Ectodermal cell (in vitro differentiated cells): ENCODE measurements at regions not wholly inside any gene's neighbourhood (a gene's known extent, or its start where the extent isn't known, plus 50 kb on each side); places are given as distances from the start of the nearest gene placed in this dataset.
"Not testable (repeated sequence)": the region's sequence is repeated elsewhere in the genome, so short reads cannot be mapped to it uniquely, and the experiment has no call there.

Source experiments
- H3K27ac ChIP-seq: 2 replicates; pipeline ENCODE4 v1.7.0; 2013; ENCODE audit warnings: mild to moderate bottlenecking, low read depth, low read length; ENCODE audit not compliant: insufficient read depth, poor library complexity, severe bottlenecking
- H3K27me3 ChIP-seq: 2 replicates; pipeline ENCODE4 v1.7.0; 2013; ENCODE audit warnings: mild to moderate bottlenecking, low read length; ENCODE audit not compliant: insufficient read depth, control insufficient read depth, poor library complexity, severe bottlenecking
- H3K36me3 ChIP-seq: one replicate; pipeline ENCODE4 v1.7.0; 2013; ENCODE audit warnings: low read length; ENCODE audit not compliant: control insufficient read depth, insufficient read depth
- H3K4me1 ChIP-seq: one replicate; pipeline ENCODE4 v1.7.0; 2013; ENCODE audit warnings: low read length; ENCODE audit not compliant: control insufficient read depth, insufficient read depth
- H3K4me3 ChIP-seq: 2 replicates; pipeline ENCODE4 v1.7.0; 2013; ENCODE audit warnings: low read depth, low read length, control low read depth; ENCODE audit not compliant: insufficient read depth
- H3K9me3 ChIP-seq: 2 replicates; pipeline ENCODE4 v1.7.0; 2013; ENCODE audit warnings: mild to moderate bottlenecking, low read length, moderate library complexity; ENCODE audit not compliant: control insufficient read depth
- WGBS, 2 experiments: methylation state at CpG; one replicate each; pipeline ENCODE4 v1.1.7; 2013; ENCODE audit warnings: missing lambda C conversion rate in 2 of 2; 5-methylcytosine and 5-hydroxymethylcytosine counted together

- no peaks in the 10 kb centered on the region for H3K36me3 ChIP-seq
- 96 to 98% methylated on average over 1 of the region's 1 CpG for whole genome bisulfite sequencing, 2 experiments
- no peak overlapping the region for H3K4me3 ChIP-seq
- no peaks in the 10 kb centered on the region for H3K4me1 ChIP-seq
- no peaks in the 10 kb centered on the region for H3K27me3 ChIP-seq
- H3K9me3 ChIP-seq = no peaks in the 10 kb centered on the region
- no peak overlapping the region for H3K27ac ChIP-seq
Observed at GRCh38 chr3:191148131-191148530, 50.9 kb upstream of the OSTN start.

- no peak overlapping the region for H3K27ac ChIP-seq
- H3K9me3 ChIP-seq = no peaks in the 10 kb centered on the region
- no peaks in the 10 kb centered on the region for H3K27me3 ChIP-seq
- H3K4me1 ChIP-seq = no peaks in the 10 kb centered on the region
- 25 to 34% methylated on average over 1 of the region's 1 CpG for WGBS, 2 experiments
- no peak overlapping the region for H3K4me3 ChIP-seq
- H3K36me3 ChIP-seq = no peaks in the 10 kb centered on the region
Observed at GRCh38 chr3:191143224-191143623, 55.8 kb upstream of the OSTN start.

- Histone ChIP-seq H3K27me3 (no peaks in the 10 kb centered on the region), H3K4me3 (no peak overlapping the region), H3K27ac (no peak overlapping the region), H3K9me3 (no peaks in the 10 kb centered on the region), H3K36me3 (no peaks in the 10 kb centered on the region), H3K4me1 (no peaks in the 10 kb centered on the region)
- 93 to 99% methylated on average over 4 of the region's 4 CpGs for WGBS, 2 experiments
Observed at GRCh38 chr3:191141728-191142127, 57.3 kb upstream of the OSTN start.

GRCh38 chr3:191139736-191140135, 59.3 kb upstream of the OSTN start:
- Histone ChIP-seq H3K36me3 (no peaks in the 10 kb centered on the region), H3K27ac (no peak overlapping the region)
- WGBS, 2 experiments = 89 to 97% methylated on average over 2 to 3 of the region's 3 CpGs

GRCh38 chr3:191138937-191139336, 60.1 kb upstream of the OSTN start:
- H3K9me3 ChIP-seq = no peaks in the 10 kb centered on the region
- H3K4me3 ChIP-seq = no peak overlapping the region
- no peaks in the 10 kb centered on the region for H3K27me3 ChIP-seq
- no peaks in the 10 kb centered on the region for H3K4me1 ChIP-seq
- H3K36me3 ChIP-seq = no peaks in the 10 kb centered on the region
- H3K27ac ChIP-seq = no peak overlapping the region
- WGBS, 2 experiments = 96 to 97% methylated on average over 1 of the region's 1 CpG

More at GRCh38 chr3:191139736-191140135, 59.3 kb upstream of the OSTN start:
- Histone ChIP-seq H3K9me3 (no peaks in the 10 kb centered on the region), H3K27me3 (no peaks in the 10 kb centered on the region), H3K4me3 (no peak overlapping the region), H3K4me1 (no peaks in the 10 kb centered on the region)

- 88 to 97% methylated on average over 1 of the region's 1 CpG for WGBS, 2 experiments
- H3K9me3 ChIP-seq = no peaks in the 10 kb centered on the region
- H3K27me3 ChIP-seq = no peaks in the 10 kb centered on the region
- no peak overlapping the region for H3K4me3 ChIP-seq
- H3K27ac ChIP-seq = no peak overlapping the region
- H3K36me3 ChIP-seq = no peaks in the 10 kb centered on the region
- no peaks in the 10 kb centered on the region for H3K4me1 ChIP-seq
Observed at GRCh38 chr3:191137708-191138107, 61.3 kb upstream of the OSTN start.

- H3K27me3 ChIP-seq = no peaks in the 10 kb centered on the region
- H3K4me1 ChIP-seq = no peaks in the 10 kb centered on the region
- H3K9me3 ChIP-seq = no peaks in the 10 kb centered on the region
- no peak overlapping the region for H3K27ac ChIP-seq
- H3K4me3 ChIP-seq = no peak overlapping the region
- 93 to 94% methylated on average over 6 of the region's 6 CpGs for WGBS, 2 experiments
- no peaks in the 10 kb centered on the region for H3K36me3 ChIP-seq
Observed at GRCh38 chr3:191136347-191136746, 62.7 kb upstream of the OSTN start.

GRCh38 chr3:191135175-191135574, 63.9 kb upstream of the OSTN start:
- Histone ChIP-seq H3K27ac (no peak overlapping the region), H3K9me3 (no peaks in the 10 kb centered on the region), H3K4me1 (no peaks in the 10 kb centered on the region), H3K27me3 (no peaks in the 10 kb centered on the region), H3K4me3 (no peak overlapping the region), H3K36me3 (no peaks in the 10 kb centered on the region)
- WGBS, 2 experiments = 84 to 89% methylated on average over 2 of the region's 2 CpGs

GRCh38 chr3:191133359-191133758, 65.7 kb upstream of the OSTN start:
- no peak overlapping the region for H3K4me3 ChIP-seq
- 84 to 92% methylated on average over 5 of the region's 5 CpGs for WGBS, 2 experiments

GRCh38 chr3:191131305-191131704, 67.7 kb upstream of the OSTN start:
- Histone ChIP-seq H3K36me3 (no peaks in the 10 kb centered on the region), H3K9me3 (no peaks in the 10 kb centered on the region), H3K4me3 (no peak overlapping the region), H3K4me1 (no peaks in the 10 kb centered on the region), H3K27ac (no peak overlapping the region), H3K27me3 (no peaks in the 10 kb centered on the region)
- 92 to 95% methylated on average over 4 of the region's 4 CpGs for WGBS, 2 experiments

More at GRCh38 chr3:191133359-191133758, 65.7 kb upstream of the OSTN start:
- no peaks in the 10 kb centered on the region for H3K9me3 ChIP-seq
- no peaks in the 10 kb centered on the region for H3K4me1 ChIP-seq
- H3K36me3 ChIP-seq = no peaks in the 10 kb centered on the region
- H3K27me3 ChIP-seq = no peaks in the 10 kb centered on the region
- H3K27ac ChIP-seq = no peak overlapping the region

GRCh38 chr3:191124891-191125290, 74.2 kb upstream of the OSTN start:
- not testable (repeated sequence) for H3K9me3 ChIP-seq, H3K36me3 ChIP-seq, H3K4me3 ChIP-seq, H3K27ac ChIP-seq, H3K4me1 ChIP-seq, H3K27me3 ChIP-seq
- 97% methylated on average over 23 to 24 of the region's 30 CpGs for WGBS, 2 experiments
